HG03571 (cell line): ENCODE measurements at regions not wholly inside any gene's neighbourhood (a gene's known extent, or its start where the extent isn't known, plus 50 kb on each side); places are given as distances from the start of the nearest gene placed in this dataset.

Experiments
- ATAC-seq: cut with Tn5 transposase; IDR thresholded peaks from one replicate; pipeline ENCODE4 v1.9.1; 2021; ENCODE audit not compliant: unreplicated experiment

- peak; percentile 84 for ATAC-seq
Measured at GRCh38 chr9:108565651-108566378, 290.0 kb downstream of the ACTL7B start.

- ATAC-seq, result no peak
Measured at GRCh38 chr9:108562176-108562575, 293.6 kb downstream of the ACTL7B start.

- ATAC-seq, result no peak
Measured at GRCh38 chr9:108559432-108559831, 296.4 kb downstream of the ACTL7B start.

- no peak for ATAC-seq
Measured at GRCh38 chr9:108554831-108555230, 301.0 kb downstream of the ACTL7B start.

- ATAC-seq, result no peak
Measured at GRCh38 chr9:108553111-108553635, 302.6 kb downstream of the ACTL7B start.

GRCh38 chr9:108552459-108553040 is 303.2 kb downstream of the ACTL7B start:
- no peak for ATAC-seq

GRCh38 chr9:108551030-108551841 is 304.6 kb downstream of the ACTL7B start:
- no peak for ATAC-seq

- ATAC-seq, result no peak
Measured at GRCh38 chr9:108550106-108550505, 305.7 kb downstream of the ACTL7B start.

GRCh38 chr9:108549184-108549583 is 306.6 kb downstream of the ACTL7B start:
- ATAC-seq, result no peak

- no peak for ATAC-seq
Measured at GRCh38 chr9:108547411-108548135, 308.2 kb downstream of the ACTL7B start.

GRCh38 chr9:108546215-108546614 is 309.6 kb downstream of the ACTL7B start:
- ATAC-seq, result no peak

- ATAC-seq, result no peak
Measured at GRCh38 chr9:108545436-108545835, 310.4 kb downstream of the ACTL7B start.

GRCh38 chr9:108544866-108545265 is 310.9 kb downstream of the ACTL7B start:
- no peak for ATAC-seq

- no peak for ATAC-seq
Measured at GRCh38 chr9:108543251-108543778, 312.5 kb downstream of the ACTL7B start.

GRCh38 chr9:108537756-108538155 is 318.0 kb downstream of the ACTL7B start:
- no peak for ATAC-seq

- ATAC-seq, result no peak
Measured at GRCh38 chr9:108536836-108537601, 318.8 kb downstream of the ACTL7B start.

- no peak for ATAC-seq
Measured at GRCh38 chr9:108535526-108535925, 320.3 kb downstream of the ACTL7B start.

GRCh38 chr9:108534741-108535140 is 321.0 kb downstream of the ACTL7B start:
- no peak for ATAC-seq

GRCh38 chr9:108530141-108530540 is 325.6 kb downstream of the ACTL7B start:
- ATAC-seq, result no peak

GRCh38 chr9:108528231-108528630 is 327.6 kb downstream of the ACTL7B start:
- no peak for ATAC-seq
